ENCODE measurements at regions not wholly inside any gene's neighbourhood (a gene's known extent, or its start where the extent isn't known, plus 50 kb on each side); places are given as distances from the start of the nearest gene placed in this dataset.

DNA sequence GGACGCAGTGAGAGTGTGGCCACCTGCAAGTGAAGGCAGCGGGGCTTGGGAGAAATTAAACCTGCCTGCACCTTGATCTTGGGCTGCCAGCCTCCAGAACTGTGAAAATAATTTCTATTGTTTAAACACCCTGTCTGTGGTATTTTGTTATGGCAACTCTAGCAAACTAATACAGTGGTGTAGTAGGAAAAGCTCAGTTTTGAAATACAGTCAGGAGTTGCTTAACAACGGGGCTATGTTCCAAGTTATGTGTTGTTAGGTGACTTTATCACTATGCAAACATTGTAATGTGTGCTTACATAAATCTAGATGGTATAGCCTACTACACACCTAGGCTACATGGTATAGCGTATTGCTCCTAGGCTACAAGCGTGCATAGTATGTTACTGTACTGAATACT lies 93.4 kb upstream of the FN1 start (continued):
- TF ChIP-seq, protein P1, sequence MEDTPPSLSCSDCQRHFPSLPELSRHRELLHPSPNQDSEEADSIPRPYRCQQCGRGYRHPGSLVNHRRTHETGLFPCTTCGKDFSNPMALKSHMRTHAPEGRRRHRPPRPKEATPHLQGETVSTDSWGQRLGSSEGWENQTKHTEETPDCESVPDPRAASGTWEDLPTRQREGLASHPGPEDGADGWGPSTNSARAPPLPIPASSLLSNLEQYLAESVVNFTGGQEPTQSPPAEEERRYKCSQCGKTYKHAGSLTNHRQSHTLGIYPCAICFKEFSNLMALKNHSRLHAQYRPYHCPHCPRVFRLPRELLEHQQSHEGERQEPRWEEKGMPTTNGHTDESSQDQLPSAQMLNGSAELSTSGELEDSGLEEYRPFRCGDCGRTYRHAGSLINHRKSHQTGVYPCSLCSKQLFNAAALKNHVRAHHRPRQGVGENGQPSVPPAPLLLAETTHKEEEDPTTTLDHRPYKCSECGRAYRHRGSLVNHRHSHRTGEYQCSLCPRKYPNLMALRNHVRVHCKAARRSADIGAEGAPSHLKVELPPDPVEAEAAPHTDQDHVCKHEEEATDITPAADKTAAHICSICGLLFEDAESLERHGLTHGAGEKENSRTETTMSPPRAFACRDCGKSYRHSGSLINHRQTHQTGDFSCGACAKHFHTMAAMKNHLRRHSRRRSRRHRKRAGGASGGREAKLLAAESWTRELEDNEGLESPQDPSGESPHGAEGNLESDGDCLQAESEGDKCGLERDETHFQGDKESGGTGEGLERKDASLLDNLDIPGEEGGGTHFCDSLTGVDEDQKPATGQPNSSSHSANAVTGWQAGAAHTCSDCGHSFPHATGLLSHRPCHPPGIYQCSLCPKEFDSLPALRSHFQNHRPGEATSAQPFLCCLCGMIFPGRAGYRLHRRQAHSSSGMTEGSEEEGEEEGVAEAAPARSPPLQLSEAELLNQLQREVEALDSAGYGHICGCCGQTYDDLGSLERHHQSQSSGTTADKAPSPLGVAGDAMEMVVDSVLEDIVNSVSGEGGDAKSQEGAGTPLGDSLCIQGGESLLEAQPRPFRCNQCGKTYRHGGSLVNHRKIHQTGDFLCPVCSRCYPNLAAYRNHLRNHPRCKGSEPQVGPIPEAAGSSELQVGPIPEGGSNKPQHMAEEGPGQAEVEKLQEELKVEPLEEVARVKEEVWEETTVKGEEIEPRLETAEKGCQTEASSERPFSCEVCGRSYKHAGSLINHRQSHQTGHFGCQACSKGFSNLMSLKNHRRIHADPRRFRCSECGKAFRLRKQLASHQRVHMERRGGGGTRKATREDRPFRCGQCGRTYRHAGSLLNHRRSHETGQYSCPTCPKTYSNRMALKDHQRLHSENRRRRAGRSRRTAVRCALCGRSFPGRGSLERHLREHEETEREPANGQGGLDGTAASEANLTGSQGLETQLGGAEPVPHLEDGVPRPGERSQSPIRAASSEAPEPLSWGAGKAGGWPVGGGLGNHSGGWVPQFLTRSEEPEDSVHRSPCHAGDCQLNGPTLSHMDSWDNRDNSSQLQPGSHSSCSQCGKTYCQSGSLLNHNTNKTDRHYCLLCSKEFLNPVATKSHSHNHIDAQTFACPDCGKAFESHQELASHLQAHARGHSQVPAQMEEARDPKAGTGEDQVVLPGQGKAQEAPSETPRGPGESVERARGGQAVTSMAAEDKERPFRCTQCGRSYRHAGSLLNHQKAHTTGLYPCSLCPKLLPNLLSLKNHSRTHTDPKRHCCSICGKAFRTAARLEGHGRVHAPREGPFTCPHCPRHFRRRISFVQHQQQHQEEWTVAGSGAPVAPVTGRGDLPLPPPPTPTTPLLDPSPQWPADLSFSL (CRISPR knock-in tag; IDR thresholded peaks at IDR 0.05) = no peak
- TF ChIP-seq ZNF513 (CRISPR knock-in tag; conservative IDR thresholded peaks at IDR 0.05) (no peak), MYC (CRISPR knock-in tag; IDR thresholded peaks at IDR 0.05; ENCODE audit: borderline replicate concordance) (no peak), NFIB (CRISPR knock-in tag; IDR thresholded peaks at IDR 0.05; ENCODE audit: borderline replicate concordance) (no peak), ZNF652 (CRISPR knock-in tag; IDR thresholded peaks at IDR 0.05; ENCODE audit: borderline replicate concordance, low read depth) (no peak), TEAD3 (CRISPR knock-in tag; optimal IDR thresholded peaks at IDR 0.05; ENCODE audit: borderline replicate concordance) (peak; percentile 74), ZMYM4 (CRISPR knock-in tag; IDR thresholded peaks at IDR 0.05) (peak; percentile 63), MAX (IDR thresholded peaks at IDR 0.05) (no peak), ZNF547 (CRISPR knock-in tag; IDR thresholded peaks at IDR 0.05) (no peak), ATF2 (CRISPR knock-in tag; IDR thresholded peaks at IDR 0.05) (no peak), ZNF644 (CRISPR knock-in tag; IDR thresholded peaks at IDR 0.05; ENCODE audit: low read depth) (peak; percentile 41; the same call in 1 of the 2 replicates), ZMYM3 (CRISPR knock-in tag; IDR thresholded peaks at IDR 0.05) (no peak), KLF6 (CRISPR knock-in tag; IDR thresholded peaks at IDR 0.05) (0 out of 2 replicates have a peak, but pooled peaks have one; percentile 40), FOXC1 (CRISPR knock-in tag; IDR thresholded peaks at IDR 0.05; ENCODE audit: borderline replicate concordance) (no peak), ZNF343 (CRISPR knock-in tag; IDR thresholded peaks at IDR 0.05) (no peak), GMEB2 (CRISPR knock-in tag; IDR thresholded peaks at IDR 0.05; ENCODE audit: low read depth) (no peak), HOXA3 (CRISPR knock-in tag; IDR thresholded peaks at IDR 0.05) (no peak), PHF21A (CRISPR knock-in tag; IDR thresholded peaks at IDR 0.05) (no peak), HNRNPK (IDR thresholded peaks at IDR 0.05; ENCODE audit: low read depth, low read length, poor library complexity, severe bottlenecking) (no peak), SALL1 (CRISPR knock-in tag; IDR thresholded peaks at IDR 0.05) (peak; percentile 55; the same call in 1 of the 2 replicates), DMAP1 (CRISPR knock-in tag; IDR thresholded peaks at IDR 0.05) (no peak), FOSL1 (CRISPR knock-in tag; IDR thresholded peaks at IDR 0.05; ENCODE audit: borderline replicate concordance) (peak; percentile 33; the same call in 1 of the 2 replicates)

Measured in HepG2 (cell line).